ENCODE measurements at regions not wholly inside any gene's neighbourhood (a gene's known extent, or its start where the extent isn't known, plus 50 kb on each side); places are given as distances from the start of the nearest gene placed in this dataset.

- H3K27ac ChIP-seq (ENCODE audit: extremely low read depth, low read depth, low read length) = no peak overlapping the region
These were observed 76.7 kb downstream of the SIPA1L2 start for GRCh38 chr1:232553050-232553754.

More at GRCh38 chr1:232553050-232553754, 76.7 kb downstream of the SIPA1L2 start:
- in situ Hi-C loops (cut with MboI) = no loop called here
- ChIA-PET POLR2A (interaction anchor here (1.2 kb wide), 1 partner anchor 10 kb away, joined by 4 read pairs; no protein-coding TSS in a partner anchor), CTCF (ENCODE audit: low intra/inter-chr PET ratio) (no interaction called here)
- Histone ChIP-seq H3K9me3 (replicated peaks; ENCODE audit: control insufficient read depth, insufficient read depth, low read depth, low read length) (no peaks in the 10 kb centered on the region), H3K9ac (ENCODE audit: insufficient read depth in 1 of 2, low read depth in 2 of 2, low read length in 2 of 2) (no peak overlapping the region), H3K27me3 (ENCODE audit: control insufficient read depth in 2 of 2, insufficient read depth in 2 of 2, low read length in 2 of 2) (no peaks in the 10 kb centered on the region), H3K4me1 (replicated peaks in 1 of 2; ENCODE audit: control insufficient read depth in 2 of 2, insufficient read depth in 2 of 2, low read length in 2 of 2) (no peaks in the 10 kb centered on the region), H3K79me2 (ENCODE audit: control insufficient read depth, insufficient read depth, low read length) (no peaks in the 10 kb centered on the region), H3K9me1 (ENCODE audit: control insufficient read depth, insufficient read depth, low read length) (no peaks in the 10 kb centered on the region), H3K4me3 (no peak overlapping the region), H3K4me2 (ENCODE audit: insufficient read depth, low read length) (no peak overlapping the region), H2AFZ (ENCODE audit: low read depth, low read length) (no peak overlapping the region), H3K36me3 (ENCODE audit: control insufficient read depth, insufficient read depth, low read length) (no peaks in the 10 kb centered on the region), H4K20me1 (replicated peaks; ENCODE audit: control insufficient read depth, insufficient read depth, low read length) (no peaks in the 10 kb centered on the region)
- WGBS (ENCODE audit: insufficient coverage, low coverage, missing lambda C conversion rate) = under 1% methylated on average over 12 of the region's 12 CpGs
- intact Hi-C loops (cut with micrococcal nuclease) = no loop called here
- no peak for ATAC-seq
- no peak for FAIRE-seq
- BruUV-seq (replicated peaks) = no TSS peak
- TF ChIP-seq ZNF134 (CRISPR knock-in tag; conservative IDR thresholded peaks at IDR 0.05) (no peak), CCAR2 (IDR thresholded peaks at IDR 0.05; ENCODE audit: low read depth, low read length) (no peak), TRIM24 (IDR thresholded peaks at IDR 0.05) (no peak), STAG1 (CRISPR knock-in tag; IDR thresholded peaks at IDR 0.05; ENCODE audit: borderline replicate concordance) (no peak), PKNOX1 (IDR thresholded peaks at IDR 0.05) (no peak), ILK (tag; IDR thresholded peaks at IDR 0.05; ENCODE audit: borderline replicate concordance, low read depth) (no peak), PHF21A (IDR thresholded peaks at IDR 0.05; ENCODE audit: borderline replicate concordance, low read depth) (no peak), ZNF282 (CRISPR knock-in tag; IDR thresholded peaks at IDR 0.05) (no peak), ZNF551 (CRISPR knock-in tag; IDR thresholded peaks at IDR 0.05) (no peak)
- TF ChIP-seq, protein P1, sequence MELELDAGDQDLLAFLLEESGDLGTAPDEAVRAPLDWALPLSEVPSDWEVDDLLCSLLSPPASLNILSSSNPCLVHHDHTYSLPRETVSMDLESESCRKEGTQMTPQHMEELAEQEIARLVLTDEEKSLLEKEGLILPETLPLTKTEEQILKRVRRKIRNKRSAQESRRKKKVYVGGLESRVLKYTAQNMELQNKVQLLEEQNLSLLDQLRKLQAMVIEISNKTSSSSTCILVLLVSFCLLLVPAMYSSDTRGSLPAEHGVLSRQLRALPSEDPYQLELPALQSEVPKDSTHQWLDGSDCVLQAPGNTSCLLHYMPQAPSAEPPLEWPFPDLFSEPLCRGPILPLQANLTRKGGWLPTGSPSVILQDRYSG (tag; conservative IDR thresholded peaks at IDR 0.05; ENCODE audit: low read depth) = no peak
- no peak for DNase-seq (ENCODE audit: extremely low read depth in 1 of 4, low spot score in 3 of 4)

All from K562 (cell line).